ENCODE measurements at regions not wholly inside any gene's neighbourhood (a gene's known extent, or its start where the extent isn't known, plus 50 kb on each side); places are given as distances from the start of the nearest gene placed in this dataset.

DNA sequence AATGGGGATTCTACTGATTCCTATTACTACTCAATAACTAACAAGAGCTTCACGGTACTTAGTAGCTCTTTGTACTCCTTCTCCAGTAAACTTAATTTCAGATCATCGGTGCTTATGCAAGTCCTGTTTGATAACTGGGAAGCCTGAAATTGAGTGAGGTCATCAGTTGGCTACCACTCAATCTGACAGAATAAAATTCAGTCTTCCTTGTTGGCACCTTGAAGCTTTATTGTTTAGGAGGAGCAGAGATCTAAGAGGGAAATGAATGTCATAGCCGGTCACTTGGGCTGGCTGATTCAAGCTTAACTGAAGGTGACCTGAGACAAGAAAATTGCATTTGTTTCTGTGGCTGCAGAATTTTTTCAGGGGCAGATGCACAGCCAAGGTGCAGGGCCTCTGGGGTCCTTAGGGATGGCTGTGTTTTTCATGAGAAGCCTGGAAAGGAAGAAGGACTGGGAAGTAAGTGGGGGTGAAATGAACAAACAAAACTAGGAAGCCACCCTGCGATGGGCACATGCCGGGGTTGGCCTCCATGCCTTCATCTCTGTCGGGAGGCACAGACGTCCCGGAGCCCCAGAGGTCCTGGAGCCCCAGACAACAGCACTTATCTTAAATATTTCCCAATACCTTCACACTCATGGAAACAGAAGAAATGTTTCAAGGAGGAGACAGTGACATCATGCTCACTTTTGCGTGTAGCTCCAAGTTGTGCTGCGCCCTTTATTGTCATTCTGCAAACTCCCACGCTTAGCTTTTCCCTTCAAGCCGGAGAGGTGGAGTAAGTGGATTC is 85.0 kb upstream of the KIF5B start:
- Histone ChIP-seq H3K4me3 (ENCODE audit: low read depth, low read length, poor library complexity, severe bottlenecking) (no peak overlapping the region), H3K4me1 (ENCODE audit: insufficient read depth, low read length, poor library complexity, severe bottlenecking) (no peaks in the 10 kb centered on the region), H3K36me3 (ENCODE audit: insufficient read depth, low read length) (no peaks in the 10 kb centered on the region), H3K4me2 (ENCODE audit: low read length) (no peak overlapping the region), H3K27ac (ENCODE audit: low read depth, low read length, poor library complexity, severe bottlenecking) (no peak overlapping the region), H3K9me2 (ENCODE audit: insufficient read depth, low read length) (no peaks in the 10 kb centered on the region), H2AFZ (ENCODE audit: low read length) (no peak overlapping the region), H4K20me1 (ENCODE audit: insufficient read depth, low read length) (no peaks in the 10 kb centered on the region), H3K9me3 (ENCODE audit: low read length) (no peaks in the 10 kb centered on the region), H3K79me2 (ENCODE audit: insufficient read depth, low read depth, low read length) (no peaks in the 10 kb centered on the region)
- ChIA-PET CTCF (ENCODE audit: unreplicated experiment) (no interaction called here), POLR2A (interaction anchor here (0.6 to 1.3 kb wide), 3 partner anchors 8 to 132 kb away, joined by 3 to 4 read pairs (median 4); no protein-coding TSS in a partner anchor)
- intact Hi-C loops (cut with micrococcal nuclease; ENCODE audit: unreplicated experiment) = no loop called here
- no peak for TF ChIP-seq EZH2phosphoT487 (IDR thresholded peaks at IDR 0.05; ENCODE audit: borderline replicate concordance, low read depth, low read length)
- TF ChIP-seq, protein P1, sequence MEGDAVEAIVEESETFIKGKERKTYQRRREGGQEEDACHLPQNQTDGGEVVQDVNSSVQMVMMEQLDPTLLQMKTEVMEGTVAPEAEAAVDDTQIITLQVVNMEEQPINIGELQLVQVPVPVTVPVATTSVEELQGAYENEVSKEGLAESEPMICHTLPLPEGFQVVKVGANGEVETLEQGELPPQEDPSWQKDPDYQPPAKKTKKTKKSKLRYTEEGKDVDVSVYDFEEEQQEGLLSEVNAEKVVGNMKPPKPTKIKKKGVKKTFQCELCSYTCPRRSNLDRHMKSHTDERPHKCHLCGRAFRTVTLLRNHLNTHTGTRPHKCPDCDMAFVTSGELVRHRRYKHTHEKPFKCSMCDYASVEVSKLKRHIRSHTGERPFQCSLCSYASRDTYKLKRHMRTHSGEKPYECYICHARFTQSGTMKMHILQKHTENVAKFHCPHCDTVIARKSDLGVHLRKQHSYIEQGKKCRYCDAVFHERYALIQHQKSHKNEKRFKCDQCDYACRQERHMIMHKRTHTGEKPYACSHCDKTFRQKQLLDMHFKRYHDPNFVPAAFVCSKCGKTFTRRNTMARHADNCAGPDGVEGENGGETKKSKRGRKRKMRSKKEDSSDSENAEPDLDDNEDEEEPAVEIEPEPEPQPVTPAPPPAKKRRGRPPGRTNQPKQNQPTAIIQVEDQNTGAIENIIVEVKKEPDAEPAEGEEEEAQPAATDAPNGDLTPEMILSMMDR (conservative IDR thresholded peaks at IDR 0.05; ENCODE audit: low read length) = no peak
- DNase-seq (ENCODE audit: low spot score) = no peak
- no TSS peak for BruUV-seq (replicated peaks)

DNA sequence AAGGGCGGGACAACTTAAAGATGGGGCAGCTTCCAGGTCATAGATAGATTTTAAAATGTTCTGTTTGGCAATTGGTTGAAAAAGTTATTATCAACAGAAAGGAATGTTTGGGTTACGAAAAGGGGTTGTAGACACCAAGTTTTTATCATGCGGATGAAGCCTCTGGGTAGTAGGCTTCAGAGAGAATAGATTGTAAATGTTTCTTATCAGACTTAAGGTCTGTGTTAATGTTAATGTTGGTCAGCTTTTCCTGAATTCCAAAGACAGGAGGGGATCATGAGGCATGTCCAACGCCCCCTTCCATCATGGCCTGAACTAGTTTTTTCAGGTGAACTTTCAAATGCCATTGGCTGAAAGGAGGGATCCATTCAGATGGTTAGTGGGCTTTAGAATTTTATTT is 84.2 kb upstream of the KIF5B start:
- Histone ChIP-seq H3K27ac (ENCODE audit: low read depth, low read length, poor library complexity, severe bottlenecking) (no peak overlapping the region), H3K9me2 (ENCODE audit: insufficient read depth, low read length) (no peaks in the 10 kb centered on the region), H3K4me3 (ENCODE audit: low read depth, low read length, poor library complexity, severe bottlenecking) (no peak overlapping the region), H4K20me1 (ENCODE audit: insufficient read depth, low read length) (no peaks in the 10 kb centered on the region), H3K79me2 (ENCODE audit: insufficient read depth, low read depth, low read length) (no peaks in the 10 kb centered on the region), H3K4me2 (ENCODE audit: low read length) (no peak overlapping the region), H3K9me3 (ENCODE audit: low read length) (no peaks in the 10 kb centered on the region), H3K36me3 (ENCODE audit: insufficient read depth, low read length) (no peaks in the 10 kb centered on the region), H2AFZ (ENCODE audit: low read length) (no peak overlapping the region), H3K4me1 (ENCODE audit: insufficient read depth, low read length, poor library complexity, severe bottlenecking) (no peaks in the 10 kb centered on the region)
- CTCF ChIA-PET (ENCODE audit: unreplicated experiment) = no interaction called here
- no TSS peak for BruUV-seq (replicated peaks)
- TF ChIP-seq, protein P1 (conservative IDR thresholded peaks at IDR 0.05; ENCODE audit: low read length) = no peak
- TF ChIP-seq EZH2phosphoT487 (IDR thresholded peaks at IDR 0.05; ENCODE audit: borderline replicate concordance, low read depth, low read length) = no peak
- intact Hi-C loops (cut with micrococcal nuclease; ENCODE audit: unreplicated experiment) = no loop called here
- DNase-seq (ENCODE audit: low spot score) = no peak
- POLR2A ChIA-PET = interaction anchor here (0.6 to 1.2 kb wide), 4 partner anchors 18 to 436 kb away, joined by 3 to 5 read pairs (median 4); no protein-coding TSS in a partner anchor

Data from OCI-LY7 (cell line).